ENCODE measurements at regions not wholly inside any gene's neighbourhood (a gene's known extent, or its start where the extent isn't known, plus 50 kb on each side); places are given as distances from the start of the nearest gene placed in this dataset.
"Not testable (repeated sequence)": the region's sequence is repeated elsewhere in the genome, so short reads cannot be mapped to it uniquely, and the experiment has no call there.

GRCh38 chr3:23723930-23724329 is 81.8 kb upstream of the UBE2E1 start:
- no peak for DNase-seq (ENCODE audit: low read depth)
- no peak for TF ChIP-seq CTCF (IDR thresholded peaks at IDR 0.05; ENCODE audit: control insufficient read depth, extremely low read depth, insufficient read depth)
- no peak overlapping the region for H3K4me3 ChIP-seq (ENCODE audit: low read depth, low read length)

DNA sequence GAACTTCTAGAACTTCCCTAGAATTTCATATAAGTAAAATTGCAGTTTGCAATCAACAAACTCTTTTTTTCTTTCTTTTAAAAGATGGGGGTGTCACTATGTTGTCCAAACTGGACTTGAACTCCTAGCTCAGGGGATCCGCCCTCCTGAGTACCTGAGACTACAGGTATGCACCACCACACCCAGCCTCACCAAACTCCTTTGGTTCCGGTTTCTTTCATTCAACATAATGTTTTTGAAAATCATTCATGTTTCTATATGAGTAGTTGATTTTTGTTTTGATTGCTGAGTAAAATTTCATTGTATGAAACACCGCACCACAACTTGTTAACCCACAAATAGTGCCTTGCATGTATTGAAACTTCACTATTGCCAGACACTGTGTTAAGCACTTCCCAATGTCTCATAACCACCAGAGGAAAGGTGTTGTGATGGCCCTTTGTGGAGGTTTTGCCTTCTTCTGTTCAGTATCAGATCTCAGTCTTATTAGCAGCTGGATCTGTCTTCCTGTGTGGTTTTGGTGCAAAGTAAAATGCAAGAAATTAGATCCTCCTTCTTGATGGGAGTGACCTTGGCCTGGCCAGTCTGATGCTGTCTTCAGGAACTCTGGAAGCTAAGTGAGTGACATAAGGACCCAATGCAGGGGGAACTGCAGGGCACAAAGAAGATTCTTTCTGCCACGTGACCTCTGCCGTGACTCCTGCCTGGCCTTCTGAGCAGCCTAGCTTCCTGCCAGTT is 78.8 kb upstream of the UBE2E1 start:
- no peak for TF ChIP-seq CTCF (IDR thresholded peaks at IDR 0.05; ENCODE audit: control insufficient read depth, extremely low read depth, insufficient read depth)

DNA sequence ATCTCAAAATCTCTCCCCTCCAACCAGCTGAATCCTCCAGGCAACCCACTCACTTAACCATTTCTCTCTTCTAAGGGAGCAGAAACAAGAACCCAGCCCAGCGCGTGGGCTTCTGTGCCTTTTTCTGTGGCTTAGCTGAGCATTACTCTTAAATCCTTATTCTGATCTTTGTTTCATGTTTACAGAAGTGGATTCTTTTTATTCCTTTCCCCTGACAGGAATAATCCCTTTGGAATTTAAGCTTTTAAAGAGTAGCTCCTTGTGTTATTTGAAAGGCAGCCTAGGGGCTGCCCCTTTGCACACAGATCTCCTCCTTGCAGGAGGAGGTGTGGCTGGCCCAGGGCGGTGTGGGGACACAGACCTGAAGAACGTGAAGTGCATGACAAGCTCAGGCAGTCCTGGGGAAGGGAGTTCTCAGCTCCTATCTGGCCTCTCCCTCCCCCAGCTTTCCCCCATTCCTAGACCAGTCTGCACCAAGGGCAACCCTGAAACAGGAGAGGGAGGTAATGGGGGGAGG is 77.1 kb upstream of the UBE2E1 start:
- no peak for DNase-seq (ENCODE audit: low read depth)
- TF ChIP-seq CTCF (IDR thresholded peaks at IDR 0.05; ENCODE audit: control insufficient read depth, extremely low read depth, insufficient read depth), result no peak
- no peak overlapping the region for H3K4me3 ChIP-seq (ENCODE audit: low read depth, low read length)

More for the DNA sequence above, 78.8 kb upstream of the UBE2E1 start:
- DNase-seq (ENCODE audit: low read depth), result no peak
- H3K4me3 ChIP-seq (ENCODE audit: low read depth, low read length), result no peak overlapping the region

- not testable (repeated sequence) for DNase-seq (ENCODE audit: low read depth); H3K4me3 ChIP-seq (ENCODE audit: low read depth, low read length)
Measured at GRCh38 chr3:23729362-23729761, 76.4 kb upstream of the UBE2E1 start.

GRCh38 chr3:23734481-23734880 is 71.3 kb upstream of the UBE2E1 start:
- no peak for TF ChIP-seq CTCF (IDR thresholded peaks at IDR 0.05; ENCODE audit: control insufficient read depth, extremely low read depth, insufficient read depth)
- DNase-seq (ENCODE audit: low read depth), result no peak
- no peak overlapping the region for H3K4me3 ChIP-seq (ENCODE audit: low read depth, low read length)

DNA sequence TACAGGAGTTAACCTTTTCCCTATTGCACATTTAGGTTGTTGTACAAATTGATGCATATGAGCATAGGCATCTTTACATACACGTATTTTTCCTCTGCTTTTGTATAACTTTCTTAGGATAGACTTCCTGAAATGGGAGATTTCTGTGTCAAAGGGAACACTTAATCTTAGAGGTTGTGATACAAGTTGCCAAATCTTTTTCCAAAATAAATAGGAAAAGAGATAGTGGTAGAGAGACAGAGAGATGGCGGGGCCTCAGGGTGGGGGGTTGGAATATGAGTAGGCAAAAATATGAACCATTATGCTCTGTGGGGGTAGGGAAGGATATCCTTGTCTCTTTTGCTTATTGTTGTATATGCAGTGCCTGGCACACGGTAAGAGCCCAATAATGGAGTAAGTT is 70.7 kb upstream of the UBE2E1 start:
- no peak for TF ChIP-seq CTCF (IDR thresholded peaks at IDR 0.05; ENCODE audit: control insufficient read depth, extremely low read depth, insufficient read depth)
- no peak for DNase-seq (ENCODE audit: low read depth)
- no peak overlapping the region for H3K4me3 ChIP-seq (ENCODE audit: low read depth, low read length)

GRCh38 chr3:23735535-23736326 is 70.0 kb upstream of the UBE2E1 start:
- no peak overlapping the region for H3K4me3 ChIP-seq (ENCODE audit: low read depth, low read length)
- TF ChIP-seq CTCF (IDR thresholded peaks at IDR 0.05; ENCODE audit: control insufficient read depth, extremely low read depth, insufficient read depth), result no peak
- DNase-seq (ENCODE audit: low read depth), result no peak

Measured in LNCaP clone FGC (cell line).